Stomach (tissue), 8 donors: ENCODE measurements at regions not wholly inside any gene's neighbourhood (a gene's known extent, or its start where the extent isn't known, plus 50 kb on each side); places are given as distances from the start of the nearest gene placed in this dataset.

Experiments
- DNase-seq, 2 donors: peaks; one replicate each; pipeline versions ENCODE4 v3.0.0 to v3.0.0-alpha.2; 2013 to 2019
- H3K27ac ChIP-seq, 5 donors: fragments of 200-600 bp in 4 of 5; sonication (generic) in 4 of 5; one replicate each; pipeline ENCODE4 v1.5.1; 2013 to 2019; ENCODE audit warnings: mild to moderate bottlenecking in 1 of 5, moderate library complexity in 1 of 5
- H3K27me3 ChIP-seq, 3 donors: fragments of 200-600 bp; sonication (generic); one replicate each; pipeline ENCODE4 v1.5.1; 2017 to 2019; ENCODE audit warnings: mixed run types in 1 of 3
- H3K36me3 ChIP-seq, 4 donors: fragments of 200-600 bp; sonication (generic); 1 replicate in 3 of 4; 2 replicates in 1 of 4; pipeline ENCODE4 v1.5.1; 2016 to 2019
- H3K4me1 ChIP-seq, 4 donors: fragments of 200-600 bp; sonication (generic); one replicate each; pipeline ENCODE4 v1.5.1; 2016 to 2019
- H3K4me3 ChIP-seq, 4 donors: fragments of 200-600 bp; sonication (generic) in 3 of 4; one replicate each; pipeline ENCODE4 v1.5.1; 2016 to 2019; ENCODE audit warnings: mild to moderate bottlenecking in 1 of 4
- H3K9me3 ChIP-seq, 4 donors: fragments of 200-600 bp; sonication (generic); one replicate each; pipeline ENCODE4 v1.5.1; 2016 to 2019
- EP300 ChIP-seq: sonication (generic); formaldehyde crosslinking; IDR thresholded peaks from one replicate; pipeline ENCODE4 v1.6.1; 2017; ENCODE audit warnings: antibody characterized with exemption
- POLR2A ChIP-seq, 4 donors: fragments of 450-650 bp; IDR thresholded peaks; one replicate each; pipeline ENCODE4 v1.6.1; 2016; ENCODE audit warnings: antibody characterized with exemption in 4 of 4, control low read depth in 2 of 4, mild to moderate bottlenecking in 1 of 4, moderate library complexity in 1 of 4
- POLR2AphosphoS5 ChIP-seq, 3 donors: sonication (generic); formaldehyde crosslinking; IDR thresholded peaks; one replicate each; pipeline ENCODE4 v1.6.1; 2016; ENCODE audit warnings: antibody characterized with exemption in 3 of 3
- WGBS, 5 donors: extraction: QIAGEN DNeasy Blood & Tissue Kit in 3 of 5; methylation state at CpG; one replicate each; pipeline versions ENCODE4 v1.1.5 to v1.1.7; 2013 to 2018; 5-methylcytosine and 5-hydroxymethylcytosine counted together
- intact Hi-C: fragments of 100-400 bp; cut with DNase I; formaldehyde crosslinking; loops from one replicate; pipeline ENCODE4 v1.15.1; 2023; ENCODE audit warnings: low total_unique reads
- TF ChIP-seq, protein P1 (sequence below), 7 experiments: fragments of 450-650 bp in 4 of 7; fragments of 200-600 bp in 3 of 7; sonication (generic) in 3 of 7; IDR thresholded peaks; one replicate each; pipeline ENCODE4 v1.5.1; 2016 to 2019; ENCODE audit warnings: antibody characterized with exemption in 7 of 7, control low read depth in 2 of 7, mild to moderate bottlenecking in 1 of 7
- donor health status: healthy with polysubstance abuse.
- donor health status: Bipolar disorder and iron deficiency.
- donor health status: healthy.

DNA sequence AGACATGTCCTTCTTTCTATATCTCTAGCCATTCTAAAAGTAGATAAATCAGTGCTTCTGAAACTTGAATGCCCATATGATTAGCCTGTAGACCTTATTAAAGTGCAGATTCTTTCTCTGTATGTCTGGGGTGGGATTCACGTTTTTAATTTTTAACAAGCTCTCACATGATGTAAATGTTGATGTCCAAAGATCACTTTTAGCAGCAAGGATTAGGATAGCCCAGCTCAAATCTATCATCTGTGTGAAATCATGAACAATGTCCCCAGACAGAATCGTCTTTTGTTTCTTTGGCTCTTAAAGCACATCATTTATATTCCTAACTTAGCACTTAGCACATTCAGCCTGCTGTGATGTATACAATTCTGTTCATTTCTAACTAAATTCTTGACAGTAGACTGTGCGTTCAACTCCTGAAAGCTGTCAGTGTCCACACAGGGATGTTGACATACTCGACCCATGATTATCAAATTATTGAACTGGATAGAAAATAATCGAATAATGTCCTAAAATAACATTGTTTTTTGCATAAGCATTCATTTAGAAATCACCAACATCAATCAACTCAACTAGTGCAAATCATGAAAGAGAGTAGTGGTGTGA, 102.1 kb upstream of the MLIP start:
- TF ChIP-seq POLR2A (IDR thresholded peaks at IDR 0.05) (no peak), POLR2AphosphoS5 (IDR thresholded peaks at IDR 0.05) (no peak), EP300 (no peak)
- TF ChIP-seq, protein P1, sequence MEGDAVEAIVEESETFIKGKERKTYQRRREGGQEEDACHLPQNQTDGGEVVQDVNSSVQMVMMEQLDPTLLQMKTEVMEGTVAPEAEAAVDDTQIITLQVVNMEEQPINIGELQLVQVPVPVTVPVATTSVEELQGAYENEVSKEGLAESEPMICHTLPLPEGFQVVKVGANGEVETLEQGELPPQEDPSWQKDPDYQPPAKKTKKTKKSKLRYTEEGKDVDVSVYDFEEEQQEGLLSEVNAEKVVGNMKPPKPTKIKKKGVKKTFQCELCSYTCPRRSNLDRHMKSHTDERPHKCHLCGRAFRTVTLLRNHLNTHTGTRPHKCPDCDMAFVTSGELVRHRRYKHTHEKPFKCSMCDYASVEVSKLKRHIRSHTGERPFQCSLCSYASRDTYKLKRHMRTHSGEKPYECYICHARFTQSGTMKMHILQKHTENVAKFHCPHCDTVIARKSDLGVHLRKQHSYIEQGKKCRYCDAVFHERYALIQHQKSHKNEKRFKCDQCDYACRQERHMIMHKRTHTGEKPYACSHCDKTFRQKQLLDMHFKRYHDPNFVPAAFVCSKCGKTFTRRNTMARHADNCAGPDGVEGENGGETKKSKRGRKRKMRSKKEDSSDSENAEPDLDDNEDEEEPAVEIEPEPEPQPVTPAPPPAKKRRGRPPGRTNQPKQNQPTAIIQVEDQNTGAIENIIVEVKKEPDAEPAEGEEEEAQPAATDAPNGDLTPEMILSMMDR (IDR thresholded peaks at IDR 0.05) = no peak
- WGBS, 5 donors = 66 to 75% (median 70%) methylated on average over 5 of the region's 5 CpGs
- Histone ChIP-seq H3K4me1 (no peaks in the 10 kb centered on the region), H3K36me3 (no peaks in the 10 kb centered on the region), H3K27ac (no peak overlapping the region), H3K4me3 (no peak overlapping the region), H3K27me3 (no peaks in the 10 kb centered on the region), H3K9me3 (no peaks in the 10 kb centered on the region)
- no peak for DNase-seq
- intact Hi-C loops = no loop called here

DNA sequence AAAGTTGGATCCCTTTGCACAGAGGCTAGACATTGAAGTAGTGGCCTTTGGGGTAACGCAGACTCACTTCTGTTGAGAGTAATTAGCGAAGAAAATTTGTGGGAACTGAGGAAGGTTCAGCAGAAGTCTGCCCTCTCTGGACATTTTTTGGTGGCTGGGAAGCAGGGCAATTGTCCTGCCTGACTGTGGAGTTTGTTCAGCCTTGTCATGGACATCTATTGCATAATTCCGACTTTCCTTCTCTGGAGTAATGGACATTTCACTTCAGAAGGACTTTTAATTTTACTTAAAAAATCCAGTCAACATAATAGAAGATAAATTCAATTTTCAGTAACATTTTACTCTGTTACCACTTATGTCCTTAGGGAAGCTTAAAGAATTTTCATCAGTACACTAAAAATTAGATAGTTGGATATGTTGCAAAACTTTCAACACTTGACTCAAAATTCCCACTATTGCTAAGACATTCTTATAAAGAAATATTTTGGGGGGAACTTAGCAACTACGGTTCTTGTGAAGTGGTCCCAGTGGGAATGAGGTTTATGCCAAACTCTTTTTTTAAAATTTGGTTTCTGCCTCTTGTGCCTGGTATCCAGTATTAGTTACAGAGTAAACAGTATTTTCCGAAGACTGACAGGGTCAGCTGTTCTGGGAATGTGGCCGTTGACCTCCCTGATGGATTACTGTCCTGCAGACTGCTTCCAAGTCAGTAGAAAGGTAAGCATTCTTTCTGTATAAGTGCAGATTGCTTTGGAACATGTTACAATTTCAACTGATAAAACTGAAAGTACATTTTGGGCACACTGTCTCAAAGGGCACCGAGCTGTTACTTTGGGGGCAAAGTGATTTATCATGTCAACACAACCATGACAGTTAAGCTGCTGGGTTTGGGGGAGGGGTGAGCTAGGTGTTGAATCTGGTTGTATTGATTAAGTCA, 100.6 kb upstream of the MLIP start:
- WGBS, 5 donors = 48 to 58% (median 50%) methylated on average over 7 of the region's 7 CpGs
- no peaks in the 10 kb centered on the region for H3K36me3 ChIP-seq
- no peak overlapping the region for H3K4me3 ChIP-seq
- TF ChIP-seq POLR2A (IDR thresholded peaks at IDR 0.05) = no peak
- TF ChIP-seq POLR2AphosphoS5 (IDR thresholded peaks at IDR 0.05) = no peak
- TF ChIP-seq EP300 = no peak
- TF ChIP-seq, protein P1 (IDR thresholded peaks at IDR 0.05) = no peak
- intact Hi-C loops = no loop called here
- no peaks in the 10 kb centered on the region for H3K9me3 ChIP-seq
- DNase-seq = peak in 1 of 2 donors; percentile 25
- H3K27ac ChIP-seq = no peak overlapping the region
- no peaks in the 10 kb centered on the region for H3K4me1 ChIP-seq
- H3K27me3 ChIP-seq = no peaks in the 10 kb centered on the region

DNA sequence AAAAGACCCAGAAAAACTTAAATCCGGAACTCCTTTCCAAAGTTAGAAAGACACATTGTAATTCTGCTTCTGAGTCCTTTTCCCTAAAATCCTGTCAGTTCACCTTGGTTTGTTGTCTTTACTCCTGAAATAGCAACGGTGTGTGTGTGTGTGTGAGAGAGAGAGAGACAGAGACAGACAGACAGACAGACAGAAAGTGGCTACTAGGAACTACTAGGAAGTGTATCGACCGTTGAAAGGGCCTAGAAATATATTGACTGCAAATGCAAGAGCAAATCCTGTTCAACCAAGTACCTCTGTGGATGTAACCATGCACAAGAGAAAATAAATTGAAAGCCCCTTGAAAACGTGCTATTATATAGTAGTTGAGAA, 100.0 kb upstream of the MLIP start:
- intact Hi-C loops = no loop called here
- no peaks in the 10 kb centered on the region for H3K4me1 ChIP-seq
- no peaks in the 10 kb centered on the region for H3K36me3 ChIP-seq
- no peaks in the 10 kb centered on the region for H3K9me3 ChIP-seq
- H3K27me3 ChIP-seq = no peaks in the 10 kb centered on the region
- TF ChIP-seq, protein P1 (IDR thresholded peaks at IDR 0.05) = no peak
- DNase-seq = no peak
- no peak overlapping the region for H3K27ac ChIP-seq
- no peak overlapping the region for H3K4me3 ChIP-seq
- WGBS, 5 donors = 36 to 56% (median 38%) methylated on average over 5 of the region's 5 CpGs

- no peak overlapping the region for H3K27ac ChIP-seq
- no peak overlapping the region for H3K4me3 ChIP-seq
- TF ChIP-seq EP300 (no peak), POLR2AphosphoS5 (IDR thresholded peaks at IDR 0.05) (no peak), POLR2A (IDR thresholded peaks at IDR 0.05) (no peak)
- TF ChIP-seq, protein P1 (IDR thresholded peaks at IDR 0.05) = no peak
- no peaks in the 10 kb centered on the region for H3K27me3 ChIP-seq
- no peaks in the 10 kb centered on the region for H3K9me3 ChIP-seq
- intact Hi-C loops = no loop called here
- H3K4me1 ChIP-seq = no peaks in the 10 kb centered on the region
- H3K36me3 ChIP-seq = no peaks in the 10 kb centered on the region
- no peak for DNase-seq
These were observed 97.3 kb upstream of the MLIP start for GRCh38 chr6:54013966-54014365.
